ENCODE measurements at regions not wholly inside any gene's neighbourhood (a gene's known extent, or its start where the extent isn't known, plus 50 kb on each side); places are given as distances from the start of the nearest gene placed in this dataset.
"Not testable (repeated sequence)": the region's sequence is repeated elsewhere in the genome, so short reads cannot be mapped to it uniquely, and the experiment has no call there.

DNA sequence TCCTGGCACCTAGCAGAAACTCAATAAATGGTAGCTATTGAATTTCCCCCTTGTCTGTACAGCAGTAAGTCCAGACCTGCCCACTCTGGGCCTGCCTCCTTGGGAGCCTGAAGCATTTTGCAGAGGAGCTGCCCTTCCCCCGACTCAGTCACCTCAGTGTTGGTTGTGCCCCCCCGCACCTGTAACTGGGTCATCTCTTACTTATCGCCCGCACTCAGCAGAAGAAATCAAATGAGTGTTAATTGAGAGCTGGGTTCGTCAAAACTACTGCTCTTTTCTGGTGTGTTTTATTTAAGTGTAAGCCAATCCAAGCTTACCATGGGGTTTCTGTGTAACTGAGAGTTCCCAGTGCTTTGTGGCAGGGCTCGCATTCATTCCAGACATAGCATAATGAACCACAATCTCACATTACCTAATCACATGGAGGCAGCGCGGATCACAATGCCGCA is 175.5 kb upstream of the IRF2BP2 start:
- DNase-seq, result peak; percentile 72

DNA sequence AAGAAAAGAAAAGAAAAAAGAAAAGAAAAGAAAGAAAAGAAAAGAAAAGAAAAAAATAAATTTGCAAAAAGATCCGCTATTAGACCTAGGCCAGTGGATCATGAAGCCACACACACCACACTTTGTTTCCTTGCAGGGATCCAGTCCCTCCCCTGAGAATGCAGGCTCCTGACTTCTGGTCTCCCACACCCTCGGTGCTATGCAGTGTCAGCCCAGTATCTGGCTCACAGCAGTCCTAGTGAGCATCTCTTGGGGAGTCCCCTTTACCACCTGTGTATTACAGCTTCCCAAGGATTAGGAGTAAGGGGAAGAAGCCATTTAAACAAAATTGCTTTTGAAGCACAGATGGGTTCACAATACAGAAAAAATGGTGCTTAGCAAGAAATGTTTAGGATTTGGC is 174.1 kb upstream of the IRF2BP2 start:
- DNase-seq, result not testable (repeated sequence)

DNA sequence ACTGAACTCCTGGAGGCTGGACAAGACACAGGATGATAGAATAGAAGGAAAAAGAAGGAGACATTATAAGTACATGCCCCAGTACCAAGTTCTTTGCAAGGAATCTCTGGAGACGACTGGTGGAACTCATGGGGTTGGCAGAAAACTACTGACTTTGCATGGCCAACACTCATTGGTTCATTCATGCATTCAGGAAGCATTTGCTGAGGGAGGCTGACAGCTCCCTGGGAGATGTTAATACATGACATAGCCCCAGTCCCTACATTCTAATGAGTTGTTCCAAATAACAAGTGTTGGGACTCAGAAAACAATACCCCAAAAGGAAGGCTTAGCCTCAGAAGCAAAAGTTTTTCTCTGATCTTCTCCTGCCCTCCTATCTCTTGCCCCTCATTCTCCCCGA is 172.8 kb upstream of the IRF2BP2 start:
- DNase-seq, result no peak

DNA sequence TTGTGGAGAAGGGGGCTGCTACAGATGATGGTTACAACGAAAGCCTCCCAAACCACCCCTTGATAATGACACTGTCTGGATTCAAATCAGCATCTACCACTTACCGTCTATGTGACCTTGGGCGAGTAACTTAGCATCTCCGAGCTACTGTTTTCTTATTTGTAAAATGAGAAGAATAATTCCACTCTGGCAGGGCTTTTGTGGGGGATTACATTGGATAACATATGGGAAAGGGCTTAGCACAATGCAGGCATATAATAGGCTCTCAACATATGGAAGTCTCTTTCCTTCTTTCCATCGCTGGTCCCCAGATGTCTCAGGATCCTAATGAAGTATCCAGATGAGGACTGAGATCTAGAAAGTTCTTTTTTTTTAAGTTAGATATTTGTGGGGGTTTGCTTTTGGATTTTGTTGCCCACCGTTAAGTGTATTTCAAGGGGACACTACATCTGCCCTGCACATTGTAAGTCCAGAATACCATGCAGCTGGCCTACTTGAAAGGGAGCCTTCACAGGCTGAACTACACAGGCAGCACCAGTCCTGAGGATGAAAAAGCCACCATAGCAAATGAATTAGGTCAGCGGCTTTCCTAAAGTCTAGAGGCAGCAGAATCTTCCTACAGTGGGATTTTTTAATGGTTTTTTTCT is 172.2 kb upstream of the IRF2BP2 start:
- DNase-seq, result peak; percentile 52

DNA sequence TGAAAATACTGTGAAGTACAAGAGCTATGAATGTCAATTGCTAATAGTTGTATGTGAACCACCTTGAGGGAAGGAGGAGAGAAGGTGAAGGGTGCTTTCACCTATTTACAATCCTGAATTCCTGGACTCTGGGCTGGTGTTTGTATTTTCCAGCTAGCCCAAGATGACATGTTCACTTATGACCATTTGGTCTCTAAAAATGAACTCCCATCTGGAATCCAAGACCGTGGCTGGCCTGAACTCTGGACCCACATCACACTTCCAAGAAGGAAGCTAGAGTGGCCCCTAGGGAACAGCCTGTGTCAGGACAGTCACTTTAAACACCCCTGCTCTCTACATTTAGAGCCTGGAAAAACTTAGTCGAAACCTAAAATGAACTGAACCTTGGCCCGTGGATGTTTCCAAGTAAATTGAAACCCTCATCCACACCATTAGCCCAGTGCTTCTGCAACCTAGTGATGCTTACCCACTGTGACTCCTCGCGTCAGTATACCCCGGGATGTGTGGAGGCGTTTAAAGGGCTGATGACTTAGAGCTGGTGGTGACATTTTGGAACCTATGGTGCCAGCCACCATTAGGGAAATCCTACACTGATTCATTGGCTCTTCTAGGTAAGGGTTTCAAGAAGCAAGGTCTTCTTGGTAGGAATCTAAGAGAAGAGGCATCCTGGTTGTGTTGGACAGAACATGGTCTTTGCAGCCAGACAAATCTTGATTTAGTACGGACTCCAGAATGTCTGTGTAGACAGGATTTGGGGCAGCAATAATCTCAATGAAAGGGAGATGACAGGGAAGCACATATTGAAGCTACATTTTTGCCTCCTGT is 171.5 kb upstream of the IRF2BP2 start:
- no peak for DNase-seq

DNA sequence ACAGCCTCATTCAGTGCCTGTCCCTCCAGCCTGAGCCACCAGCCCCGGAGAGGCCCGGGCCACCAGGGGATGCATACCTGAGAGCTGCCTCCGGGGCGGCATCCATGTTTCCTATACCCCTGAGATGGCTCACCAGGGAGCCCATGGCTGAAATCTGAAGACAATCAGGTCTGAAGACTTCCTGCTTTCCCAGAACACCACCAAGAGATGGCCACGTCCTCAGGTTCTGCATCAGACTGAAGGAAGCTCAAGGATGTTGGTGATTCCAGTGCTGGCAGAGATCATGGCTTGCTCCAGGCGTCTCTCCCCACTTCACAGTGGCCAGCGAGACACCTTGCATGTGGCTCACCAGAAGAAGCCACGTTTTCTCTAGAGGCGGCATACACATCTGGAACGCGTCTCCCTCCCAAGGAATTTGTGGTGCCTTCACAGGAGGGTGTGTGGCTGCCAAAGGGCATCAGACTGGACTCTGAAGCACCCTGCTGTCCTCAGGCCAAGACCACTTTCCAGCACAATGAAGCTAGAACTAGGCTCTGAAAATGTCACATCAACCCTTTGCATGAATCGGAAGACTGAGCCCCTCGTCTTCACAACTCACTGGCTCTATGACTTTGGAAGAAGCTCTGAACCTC is 170.7 kb upstream of the IRF2BP2 start:
- DNase-seq, result no peak

DNA sequence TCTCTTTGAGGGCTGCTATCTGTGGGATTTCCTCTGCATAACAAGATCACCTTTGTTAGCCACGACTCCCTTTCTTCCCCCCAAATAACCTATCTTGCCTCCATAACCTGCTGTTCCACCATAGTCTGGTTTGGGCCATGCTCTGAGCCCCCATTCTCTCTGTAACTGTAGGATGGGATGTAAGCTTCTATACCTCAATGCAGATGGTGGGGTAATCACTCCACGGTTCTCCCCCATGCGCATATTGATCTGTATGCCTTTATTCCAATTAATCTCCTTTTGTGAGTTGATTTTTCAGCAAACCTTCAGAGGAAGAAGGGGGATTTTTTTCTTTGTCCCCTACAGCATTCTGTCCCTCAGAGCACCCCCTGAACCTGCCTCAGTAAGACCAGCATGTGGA is 170.1 kb upstream of the IRF2BP2 start:
- no peak for DNase-seq

DNA sequence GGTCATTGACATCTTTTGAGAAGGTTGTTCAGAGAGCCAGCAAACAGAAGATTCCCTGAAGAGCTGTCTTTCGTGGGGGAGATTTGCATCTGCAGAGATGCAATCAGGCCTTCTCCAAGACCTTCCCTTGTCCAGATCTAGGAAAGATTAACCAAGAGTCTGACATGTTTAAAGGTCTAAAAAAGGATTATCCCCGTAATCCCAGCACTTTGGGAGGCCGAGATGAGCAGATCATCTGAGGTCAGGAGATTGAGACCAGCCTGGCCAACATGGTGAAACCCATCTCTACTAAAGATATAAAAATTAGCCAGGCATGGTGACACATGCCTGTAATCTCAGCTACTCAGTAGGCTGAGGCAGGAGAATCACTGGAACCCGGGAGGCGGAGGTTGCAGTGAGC is 169.6 kb upstream of the IRF2BP2 start:
- not testable (repeated sequence) for DNase-seq

DNA sequence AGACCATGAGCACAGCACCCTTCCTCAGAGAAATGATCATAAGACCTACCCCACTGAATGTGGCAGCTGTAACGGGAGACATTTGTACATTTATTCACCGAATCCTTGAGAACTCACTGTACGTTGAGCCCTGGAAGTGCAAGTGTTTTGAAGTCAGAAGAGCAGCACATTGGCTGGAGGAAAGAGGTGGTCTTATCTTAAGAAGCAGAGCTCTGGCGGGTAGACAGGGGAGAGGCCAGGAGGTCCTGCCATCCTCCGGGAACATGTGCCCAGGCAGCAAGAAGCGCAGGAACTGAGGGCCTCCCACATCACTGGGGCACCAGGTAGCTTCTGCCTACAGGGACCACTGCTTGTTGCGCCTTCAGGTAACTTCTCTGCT is 169.2 kb upstream of the IRF2BP2 start:
- no peak for DNase-seq

DNA sequence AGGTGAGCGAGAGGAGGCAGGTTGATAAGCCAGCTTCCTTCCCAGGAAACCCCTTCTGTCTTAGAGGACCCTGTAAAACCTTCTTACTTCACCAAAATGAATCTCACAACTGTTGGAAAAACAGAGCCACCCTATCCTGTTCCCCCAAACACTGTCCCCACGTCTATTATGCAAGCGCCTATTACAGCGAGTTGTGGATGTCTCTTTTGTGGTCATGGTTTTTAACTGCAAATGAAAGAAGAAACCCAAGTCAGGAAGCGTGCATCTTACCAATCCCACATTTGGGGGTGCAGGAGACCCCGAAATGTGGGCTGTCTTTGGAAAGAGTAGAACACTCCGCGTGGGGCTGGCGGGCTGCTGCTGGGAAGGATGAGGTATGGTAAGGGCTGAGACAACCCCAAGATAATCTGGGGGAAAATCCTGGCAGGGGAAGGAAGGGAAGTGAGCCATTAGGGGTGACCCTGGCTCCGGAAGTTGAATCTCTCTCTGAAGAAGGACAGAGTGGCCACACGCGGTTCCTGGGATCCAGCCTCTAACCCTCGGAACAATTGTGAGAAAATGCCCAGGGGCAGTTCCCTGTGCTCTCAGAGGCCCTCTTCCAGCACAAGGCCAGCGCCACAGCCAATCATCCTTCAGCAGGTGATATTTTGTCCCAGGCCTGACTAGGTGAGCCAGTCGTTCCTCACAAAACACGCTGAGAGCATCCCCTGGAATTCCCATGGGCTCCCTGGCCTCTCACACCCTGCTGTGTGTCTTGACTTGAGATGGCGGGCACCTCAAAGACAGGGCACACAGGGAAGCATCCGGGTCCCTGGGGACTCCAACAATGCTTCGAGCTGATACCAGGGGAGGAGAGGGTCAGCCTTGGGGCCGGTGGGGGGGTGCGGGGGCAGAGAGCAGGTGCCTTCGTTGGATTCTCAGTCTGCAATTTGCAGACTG is 168.5 kb upstream of the IRF2BP2 start:
- DNase-seq, result no peak

DNA sequence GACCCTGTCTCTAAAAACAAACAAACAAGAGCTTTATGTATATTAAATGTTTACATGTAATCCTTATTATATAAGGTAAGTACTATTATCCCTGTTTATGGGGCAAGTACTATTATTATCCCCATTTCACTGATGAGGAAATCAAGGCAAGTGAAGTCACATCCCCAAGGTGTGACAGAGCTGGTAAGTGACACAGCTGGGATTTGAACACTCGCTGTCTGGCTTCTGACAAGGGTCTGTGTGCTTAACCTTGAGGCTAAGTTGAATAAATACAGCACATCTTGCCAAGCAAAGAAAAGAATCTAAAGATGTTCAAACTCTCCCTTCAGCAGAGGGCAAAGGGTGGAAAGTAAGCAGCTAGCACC is 167.9 kb upstream of the IRF2BP2 start:
- no peak for DNase-seq

DNA sequence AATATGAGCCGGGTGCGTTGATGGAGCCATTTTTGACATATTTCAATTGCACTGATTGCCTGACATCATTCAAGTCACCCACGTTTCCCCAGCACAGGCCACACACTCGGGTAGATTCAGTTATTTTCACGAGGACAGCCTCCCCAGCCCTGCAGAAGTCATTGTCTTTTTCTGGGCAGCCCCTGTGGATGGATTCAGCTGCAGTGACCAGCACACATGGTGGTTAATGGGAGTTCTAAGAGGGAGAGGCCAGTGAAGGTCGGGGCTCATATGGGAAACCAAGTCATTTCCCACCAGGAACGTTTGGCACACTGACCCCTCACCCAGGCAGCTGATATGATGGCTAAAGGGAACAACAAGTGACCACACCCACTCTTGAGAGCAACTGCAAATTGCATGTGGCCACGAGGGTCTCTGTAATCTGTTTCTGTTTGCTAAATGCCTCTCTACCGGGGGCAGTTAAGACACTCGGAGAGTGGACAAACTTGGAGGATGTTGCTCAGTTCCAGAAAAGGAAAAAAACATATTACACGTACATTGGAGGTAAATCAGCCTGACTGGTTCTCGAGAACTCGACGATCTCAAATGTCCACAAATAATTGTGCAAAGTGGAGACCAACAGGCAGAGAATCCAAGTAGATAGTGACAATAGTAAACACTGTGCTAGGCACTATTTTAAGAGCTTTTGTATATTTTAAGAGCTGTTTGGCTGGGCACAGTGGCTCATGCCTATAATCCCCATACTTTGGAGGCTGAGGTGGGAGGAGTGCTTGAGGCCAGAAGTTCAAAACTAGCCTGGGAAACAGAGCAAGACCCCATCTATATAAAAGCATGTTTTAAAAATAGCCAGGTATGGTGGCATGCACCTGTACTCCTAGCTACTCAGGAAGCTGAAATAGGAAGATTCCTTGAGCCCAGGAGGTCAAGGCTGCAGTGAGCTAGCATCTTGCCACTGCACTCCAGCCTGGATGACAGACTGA is 167.2 kb upstream of the IRF2BP2 start:
- no peak for DNase-seq

DNA sequence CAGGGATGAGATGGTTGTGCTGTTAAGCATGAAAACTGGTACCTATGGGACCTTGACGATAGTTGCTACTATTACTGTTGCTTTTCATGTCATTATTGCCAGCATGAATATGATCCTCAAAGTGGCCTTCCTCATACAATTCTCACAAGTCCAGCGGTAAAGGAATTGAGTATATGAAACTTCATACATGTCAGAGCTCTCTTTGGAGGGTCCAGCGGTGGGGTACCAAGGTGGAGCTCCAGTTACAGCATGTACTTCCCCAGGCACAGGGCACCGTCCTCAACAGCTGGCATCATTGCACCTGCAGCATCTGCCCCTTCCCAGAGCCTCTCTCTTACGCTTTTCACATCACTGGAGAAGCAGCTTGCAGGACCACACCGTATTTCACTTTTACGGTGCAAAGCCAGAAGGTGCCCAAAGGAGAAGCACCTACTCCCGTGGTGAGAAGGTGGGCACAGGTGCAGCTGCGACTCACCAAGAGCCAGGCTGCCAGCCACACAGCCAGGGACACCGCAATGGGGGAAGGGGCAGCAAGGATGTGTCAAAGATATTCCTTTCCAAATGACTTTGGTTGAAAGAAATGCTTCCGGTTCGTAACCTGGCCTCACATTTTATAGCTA is 166.4 kb upstream of the IRF2BP2 start:
- no peak for DNase-seq

DNA sequence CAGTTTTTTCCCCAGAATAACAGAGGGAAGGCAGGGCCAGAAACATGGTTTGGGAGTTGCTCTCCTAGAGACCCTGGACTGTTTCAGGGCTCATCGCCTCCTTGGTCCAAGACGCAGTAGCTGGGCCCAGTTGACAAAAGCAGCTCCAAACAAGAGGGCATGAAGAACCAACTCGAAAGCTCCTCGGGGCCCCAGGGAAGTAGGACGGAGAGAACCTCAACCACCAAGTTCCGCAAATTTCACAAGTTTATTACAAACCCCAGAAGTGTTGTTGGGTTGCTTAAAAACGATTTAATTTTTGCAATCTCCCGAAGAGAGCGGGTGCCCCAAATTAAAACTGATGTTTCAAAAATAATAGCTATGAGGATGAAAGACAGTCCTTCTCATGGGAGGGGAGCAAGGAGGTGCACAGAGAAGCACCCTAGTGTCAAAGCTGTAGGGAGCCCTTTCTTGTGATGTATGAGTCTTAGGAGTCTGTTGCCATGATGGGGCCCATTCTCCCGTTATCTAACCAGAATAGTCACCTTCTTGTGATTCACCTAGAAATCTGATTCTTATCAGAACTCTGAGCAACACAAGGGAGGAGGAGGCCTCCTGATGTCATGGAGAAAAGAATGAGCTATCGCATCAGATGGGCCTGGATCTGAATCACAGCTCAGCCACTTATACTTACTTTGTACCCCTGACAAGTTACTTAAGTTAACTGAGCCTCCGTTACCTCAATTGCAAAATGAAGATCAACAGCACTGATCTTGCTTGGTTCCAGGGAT is 165.7 kb upstream of the IRF2BP2 start:
- no peak for DNase-seq

DNA sequence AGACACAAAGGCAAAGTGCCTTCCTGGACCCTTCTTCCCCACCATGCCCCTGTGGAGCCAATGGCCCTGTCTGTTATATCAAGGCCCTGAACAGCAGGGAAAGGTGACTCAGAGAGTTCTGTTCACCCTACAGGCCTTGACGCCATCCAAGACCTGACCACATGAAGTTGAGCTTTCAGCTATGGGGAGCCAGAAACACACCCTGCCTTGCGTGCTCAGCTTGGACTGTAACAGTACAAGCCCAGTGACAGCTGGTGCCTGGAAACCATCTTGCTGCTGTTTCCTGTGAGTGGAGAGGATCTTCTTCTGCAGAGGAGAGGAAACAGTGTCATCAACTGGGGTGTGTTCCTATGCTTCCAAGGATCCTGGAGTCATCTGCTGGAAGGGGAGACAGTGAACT is 165.0 kb upstream of the IRF2BP2 start:
- no peak for DNase-seq

DNA sequence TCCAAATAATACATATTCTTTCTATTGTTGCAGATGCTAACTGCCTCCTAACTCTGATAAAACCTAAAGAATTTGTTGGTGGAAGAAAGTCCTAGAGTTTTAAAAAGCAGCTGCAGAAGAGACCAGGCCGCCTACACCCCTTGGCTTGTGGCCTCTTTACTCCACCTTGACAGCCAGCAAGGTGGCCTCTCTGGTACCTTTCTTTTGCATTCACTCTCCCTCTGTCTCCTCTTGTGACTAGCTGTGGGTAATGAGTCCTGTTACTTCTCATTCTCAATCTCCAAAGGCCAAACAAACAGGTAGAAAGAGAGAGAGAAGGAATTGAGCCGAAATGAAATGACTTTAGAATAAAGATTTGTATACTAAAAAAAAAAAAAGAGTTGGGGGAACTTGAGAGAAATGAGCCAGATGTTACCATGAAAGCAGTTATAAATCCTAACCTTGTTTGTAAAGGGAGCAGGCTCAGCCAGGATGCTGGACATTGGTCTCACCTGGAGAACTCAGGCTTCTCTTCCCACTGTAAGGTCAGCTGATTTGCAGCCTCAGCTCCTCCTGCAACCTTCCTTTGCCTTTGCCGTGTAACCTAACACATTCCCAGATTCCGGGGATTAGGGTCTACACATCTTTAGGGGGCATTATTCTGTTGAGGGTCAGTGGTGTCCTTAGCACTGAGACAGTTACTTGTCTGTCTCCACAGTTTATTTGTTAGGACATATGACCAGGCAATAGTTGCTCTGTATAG is 164.1 kb upstream of the IRF2BP2 start:
- no peak for DNase-seq

DNA sequence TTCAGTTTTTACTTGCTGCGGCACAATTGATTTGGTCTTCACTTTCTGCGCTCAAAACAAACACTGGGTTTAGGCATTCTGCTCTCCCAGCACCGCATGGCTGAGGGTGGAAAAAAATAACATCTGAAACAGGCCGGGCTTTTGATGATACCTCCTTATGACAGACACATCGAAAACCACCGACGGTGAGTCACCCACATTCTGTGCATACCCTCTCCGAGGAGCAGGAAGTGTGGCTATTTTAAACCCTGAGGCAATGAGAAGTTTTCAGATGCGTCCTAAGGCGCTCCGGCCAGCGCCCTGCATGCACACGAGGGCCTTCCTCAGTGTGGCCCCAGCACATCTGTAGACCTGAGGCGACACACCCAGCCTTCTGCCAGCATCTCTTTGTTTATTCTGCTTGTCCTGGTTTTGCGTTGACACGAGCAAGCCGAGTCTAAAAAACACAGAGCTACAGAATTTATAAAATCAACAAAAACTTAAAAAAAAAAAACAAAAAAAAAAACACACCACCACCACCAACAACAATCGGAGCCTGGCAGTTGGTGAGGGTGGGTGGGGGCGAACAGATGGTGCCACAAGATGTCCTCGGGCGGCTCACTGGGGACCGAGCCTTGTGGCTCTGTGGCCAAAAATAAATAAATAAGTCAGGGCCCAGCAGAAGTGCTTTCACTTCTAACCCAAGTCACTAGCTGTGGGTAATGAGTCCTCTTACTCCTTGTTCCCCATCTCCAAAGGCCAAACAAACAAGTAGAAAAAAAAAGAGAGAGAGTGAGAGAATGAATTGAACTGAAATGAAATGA is 162.6 kb upstream of the IRF2BP2 start:
- DNase-seq, result peak; percentile 99

DNA sequence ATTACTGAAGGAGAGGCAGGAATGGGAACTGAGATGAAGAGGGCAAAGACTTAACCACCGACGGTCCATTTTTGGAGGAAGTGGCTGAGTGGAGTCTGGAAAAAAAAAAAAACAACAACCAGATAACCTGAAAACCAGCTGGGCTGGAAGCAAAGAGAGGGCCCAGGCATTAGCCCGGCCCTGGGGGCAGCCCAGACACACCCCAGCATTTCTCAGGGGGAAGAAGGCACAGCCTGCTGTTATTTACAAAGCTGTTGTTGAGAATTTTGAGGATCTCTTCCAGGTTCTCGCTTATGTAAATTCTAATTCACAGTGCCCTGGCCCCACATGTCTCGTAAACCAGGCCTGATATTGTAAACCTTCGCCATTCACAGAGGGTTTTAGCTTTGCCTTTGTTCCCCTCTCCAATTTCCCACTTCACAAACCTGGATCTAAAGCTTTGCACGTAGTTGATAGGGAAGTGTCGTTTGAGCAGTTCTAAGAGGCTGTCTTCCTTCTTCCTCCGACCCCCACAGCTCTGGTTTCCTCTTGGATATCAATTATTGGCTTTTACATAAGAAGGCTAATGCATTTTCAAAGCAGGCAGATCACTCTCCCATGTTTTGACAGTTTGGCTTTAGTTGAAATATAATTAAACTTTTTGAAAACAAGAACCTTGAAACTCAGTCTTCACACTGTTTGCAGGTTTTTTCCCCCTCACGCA is 161.8 kb upstream of the IRF2BP2 start:
- DNase-seq, result no peak
